HL-60 (cell line): ENCODE measurements at regions not wholly inside any gene's neighbourhood (a gene's known extent, or its start where the extent isn't known, plus 50 kb on each side); places are given as distances from the start of the nearest gene placed in this dataset.

Source experiments
- CTCF ChIP-seq: IDR thresholded peaks from one replicate; pipeline ENCODE4 v1.5.1; 2011; ENCODE audit warnings: low read length, control low read depth, inconsistent platforms; ENCODE audit not compliant: insufficient read depth
- GABPA ChIP-seq: IDR thresholded peaks from 2 replicates; pipeline ENCODE4 v1.6.1; 2012; ENCODE audit warnings: low read depth
- POLR2AphosphoS5 ChIP-seq: IDR thresholded peaks from 2 replicates; pipeline ENCODE4 v1.6.1; 2012; ENCODE audit warnings: low read depth

DNA sequence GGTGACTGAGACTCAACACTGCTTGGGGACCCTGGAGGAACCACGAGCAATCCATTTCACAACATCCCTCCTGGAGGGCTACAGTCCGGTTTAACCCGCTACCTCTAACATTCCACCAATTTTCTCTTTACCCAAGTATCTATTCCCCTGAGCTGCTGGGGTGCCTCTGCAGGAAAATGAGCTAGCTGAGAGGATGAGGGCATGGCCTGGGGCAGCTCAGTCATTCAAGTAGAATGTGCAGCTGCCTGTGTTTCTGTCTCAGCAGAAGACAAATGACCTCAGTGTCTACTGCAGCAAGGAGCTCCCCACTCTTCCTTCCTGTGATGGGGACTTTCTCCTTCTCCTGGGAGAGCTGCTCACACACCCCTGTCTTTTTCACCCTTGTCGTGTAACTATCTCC lies 120.8 kb downstream of the ZNF518B start:
- TF ChIP-seq CTCF = no peak
- no peak for TF ChIP-seq POLR2AphosphoS5
- no peak for TF ChIP-seq GABPA
